Right lobe of liver (tissue), 4 donors: ENCODE measurements at regions not wholly inside any gene's neighbourhood (a gene's known extent, or its start where the extent isn't known, plus 50 kb on each side); places are given as distances from the start of the nearest gene placed in this dataset.

Source experiments
- POLR2A ChIP-seq: fragments of 450-650 bp; IDR thresholded peaks from one replicate; pipeline ENCODE4 v1.6.1; 2017; ENCODE audit warnings: antibody characterized with exemption, mild to moderate bottlenecking
- TF ChIP-seq, protein P1 (sequence below), 4 donors: fragments of 200-600 bp in 3 of 4; fragments of 450-650 bp in 1 of 4; IDR thresholded peaks; one replicate each; pipeline versions ENCODE4 v1.5.1 to v1.8.0; 2016 to 2022; ENCODE audit warnings: antibody characterized with exemption in 4 of 4, mild to moderate bottlenecking in 2 of 4
- donor health status: DM: no; HTN: no; CAD: no.
- donor health status: DM: no; HTN: no; CAD: no.
- donor health status: DM: no; HTN: yes; CAD: no.

DNA sequence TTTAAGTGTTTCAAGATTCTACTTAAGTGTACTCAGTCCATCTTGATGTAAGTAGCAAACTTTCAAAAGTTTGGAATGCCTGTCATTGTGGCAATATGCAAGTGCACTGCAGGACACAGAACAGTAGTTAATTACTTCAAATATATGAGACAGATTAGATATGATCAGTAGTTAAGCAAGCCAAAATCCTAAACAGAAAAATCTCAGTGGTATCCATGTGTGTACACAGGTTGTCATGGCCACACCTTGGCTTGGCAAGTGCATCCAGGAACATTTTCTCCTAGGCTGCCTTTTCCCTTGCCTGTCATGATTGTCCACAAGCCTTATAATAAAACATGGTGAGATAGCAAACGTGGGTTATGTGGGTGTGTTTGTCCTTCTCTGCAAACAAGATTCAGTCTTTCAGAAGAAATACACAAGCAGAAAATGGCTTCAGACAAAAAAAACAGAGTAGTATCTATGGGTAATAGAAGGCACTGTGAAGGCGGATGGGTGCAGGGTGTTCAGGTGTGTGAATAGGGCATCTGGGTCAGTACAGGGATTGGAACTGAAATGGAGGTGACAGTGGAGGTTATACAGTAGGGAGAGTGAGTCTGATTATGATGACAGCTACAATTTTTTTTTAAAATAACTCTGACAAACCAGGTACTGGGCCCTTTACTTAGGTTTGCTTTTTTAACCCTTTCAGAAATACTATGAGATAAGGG is 229.0 kb upstream of the LRIG1 start:
- TF ChIP-seq, protein P1, sequence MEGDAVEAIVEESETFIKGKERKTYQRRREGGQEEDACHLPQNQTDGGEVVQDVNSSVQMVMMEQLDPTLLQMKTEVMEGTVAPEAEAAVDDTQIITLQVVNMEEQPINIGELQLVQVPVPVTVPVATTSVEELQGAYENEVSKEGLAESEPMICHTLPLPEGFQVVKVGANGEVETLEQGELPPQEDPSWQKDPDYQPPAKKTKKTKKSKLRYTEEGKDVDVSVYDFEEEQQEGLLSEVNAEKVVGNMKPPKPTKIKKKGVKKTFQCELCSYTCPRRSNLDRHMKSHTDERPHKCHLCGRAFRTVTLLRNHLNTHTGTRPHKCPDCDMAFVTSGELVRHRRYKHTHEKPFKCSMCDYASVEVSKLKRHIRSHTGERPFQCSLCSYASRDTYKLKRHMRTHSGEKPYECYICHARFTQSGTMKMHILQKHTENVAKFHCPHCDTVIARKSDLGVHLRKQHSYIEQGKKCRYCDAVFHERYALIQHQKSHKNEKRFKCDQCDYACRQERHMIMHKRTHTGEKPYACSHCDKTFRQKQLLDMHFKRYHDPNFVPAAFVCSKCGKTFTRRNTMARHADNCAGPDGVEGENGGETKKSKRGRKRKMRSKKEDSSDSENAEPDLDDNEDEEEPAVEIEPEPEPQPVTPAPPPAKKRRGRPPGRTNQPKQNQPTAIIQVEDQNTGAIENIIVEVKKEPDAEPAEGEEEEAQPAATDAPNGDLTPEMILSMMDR (IDR thresholded peaks at IDR 0.05): no peak
- TF ChIP-seq POLR2A: no peak
